Kidney tubule cell (primary cell): ENCODE measurements at regions not wholly inside any gene's neighbourhood (a gene's known extent, or its start where the extent isn't known, plus 50 kb on each side); places are given as distances from the start of the nearest gene placed in this dataset.
"Not testable (repeated sequence)": the region's sequence is repeated elsewhere in the genome, so short reads cannot be mapped to it uniquely, and the experiment has no call there.

Experiments
- DNase-seq: peaks from one replicate; pipeline ENCODE4 v3.0.0-alpha.2; 2018; ENCODE audit warnings: low spot score

GRCh38 chr16:25563700-25564099 lies 128.1 kb upstream of the HS3ST4 start:
- DNase-seq, result no peak

GRCh38 chr16:25561723-25562122 lies 130.0 kb upstream of the HS3ST4 start:
- DNase-seq, result not testable (repeated sequence)

- not testable (repeated sequence) for DNase-seq
Measured at GRCh38 chr16:25556968-25557312, 134.8 kb upstream of the HS3ST4 start.

- not testable (repeated sequence) for DNase-seq
Measured at GRCh38 chr16:25556289-25556967, 135.3 kb upstream of the HS3ST4 start.

GRCh38 chr16:25553711-25554436 lies 137.9 kb upstream of the HS3ST4 start:
- DNase-seq, result no peak

- DNase-seq, result no peak
Measured at GRCh38 chr16:25550647-25551046, 141.1 kb upstream of the HS3ST4 start.

GRCh38 chr16:25546791-25547190 lies 145.0 kb upstream of the HS3ST4 start:
- DNase-seq, result no peak

- no peak for DNase-seq
Measured at GRCh38 chr16:25544294-25544693, 147.5 kb upstream of the HS3ST4 start.

GRCh38 chr16:25542306-25542705 lies 149.5 kb upstream of the HS3ST4 start:
- no peak for DNase-seq

GRCh38 chr16:25539767-25540166 lies 152.0 kb upstream of the HS3ST4 start:
- not testable (repeated sequence) for DNase-seq

GRCh38 chr16:25523183-25523582 lies 168.6 kb upstream of the HS3ST4 start:
- no peak for DNase-seq

- no peak for DNase-seq
Measured at GRCh38 chr16:25512041-25512440, 179.7 kb upstream of the HS3ST4 start.

GRCh38 chr16:25509456-25509855 lies 182.3 kb upstream of the HS3ST4 start:
- no peak for DNase-seq

- no peak for DNase-seq
Measured at GRCh38 chr16:25501530-25502255, 190.1 kb upstream of the HS3ST4 start.

- no peak for DNase-seq
Measured at GRCh38 chr16:25494292-25494691, 197.5 kb upstream of the HS3ST4 start.

- no peak for DNase-seq
Measured at GRCh38 chr16:25493136-25493811, 198.5 kb upstream of the HS3ST4 start.

- no peak for DNase-seq
Measured at GRCh38 chr16:25488435-25488834, 203.3 kb upstream of the HS3ST4 start.

- DNase-seq, result no peak
Measured at GRCh38 chr16:25487888-25488287, 203.9 kb upstream of the HS3ST4 start.

- peak; percentile 51 for DNase-seq
Measured at GRCh38 chr16:25481636-25482035, 210.1 kb upstream of the HS3ST4 start.

GRCh38 chr16:25478476-25478875 lies 213.3 kb upstream of the HS3ST4 start:
- DNase-seq, result no peak

GRCh38 chr16:25464058-25464457 lies 206.4 kb upstream of the ZKSCAN2 start:
- DNase-seq, result no peak

GRCh38 chr16:25449802-25450201 lies 192.2 kb upstream of the ZKSCAN2 start:
- DNase-seq, result no peak

GRCh38 chr16:25443994-25444393 lies 186.3 kb upstream of the ZKSCAN2 start:
- DNase-seq, result no peak
